ENCODE measurements at regions not wholly inside any gene's neighbourhood (a gene's known extent, or its start where the extent isn't known, plus 50 kb on each side); places are given as distances from the start of the nearest gene placed in this dataset.

- Histone ChIP-seq H3K79me2 (ENCODE audit: control insufficient read depth, insufficient read depth, low read length) (no peaks in the 10 kb centered on the region), H3K27me3 (ENCODE audit: control insufficient read depth, extremely low read depth, insufficient read depth, low read length) (no peaks in the 10 kb centered on the region), H3K27ac (ENCODE audit: control insufficient read depth, insufficient read depth, low read length) (no peak overlapping the region), H3K9me1 (ENCODE audit: control insufficient read depth, extremely low read depth, insufficient read depth, low read length) (no peaks in the 10 kb centered on the region), H3K9ac (ENCODE audit: control insufficient read depth, extremely low read depth, insufficient read depth, low read length) (no peak overlapping the region), H3K4me2 (ENCODE audit: control insufficient read depth, extremely low read depth, insufficient read depth, low read depth, low read length) (no peak overlapping the region), H2AFZ (ENCODE audit: control insufficient read depth, low read length) (no peak overlapping the region), H3K9me3 (ENCODE audit: control insufficient read depth, low read depth, low read length) (peaks cover 4% of the 10 kb centered on the region), H3K4me1 (ENCODE audit: control insufficient read depth, extremely low read depth, insufficient read depth, low read length) (peaks cover 5% of the 10 kb centered on the region), H3K36me3 (ENCODE audit: control insufficient read depth in 2 of 2, extremely low read depth in 1 of 2, insufficient read depth in 2 of 2, low read length in 2 of 2) (no peaks in the 10 kb centered on the region), H3K4me3 (ENCODE audit: control insufficient read depth in 2 of 3, extremely low read depth in 1 of 3, insufficient read depth in 2 of 3, low read depth in 1 of 3, low read length in 3 of 3) (no peak overlapping the region), H4K20me1 (ENCODE audit: control insufficient read depth, extremely low read depth, insufficient read depth, low read length) (no peaks in the 10 kb centered on the region)
- dilution Hi-C loops (cut with MboI; ENCODE audit: extremely low pct_ligation_motif_present, low sequenced_read_pairs), result no loop called here
- DNase-seq (ENCODE audit: low read depth, low spot score) (no peak), FAIRE-seq (no peak)
- TF ChIP-seq CTCF (optimal IDR thresholded peaks at IDR 0.05 in 1 of 3, IDR thresholded peaks at IDR 0.05 in 1 of 3, conservative IDR thresholded peaks at IDR 0.05 in 1 of 3; ENCODE audit: extremely low read depth in 1 of 3, insufficient read depth in 2 of 3, low read length in 3 of 3), result no peak
- TF ChIP-seq EZH2 (IDR thresholded peaks at IDR 0.05; ENCODE audit: low read length), result no peak
Measured at GRCh38 chr5:124240732-124241131, 505.7 kb downstream of the ZNF608 start.

GRCh38 chr5:124239572-124239971, 506.9 kb downstream of the ZNF608 start:
- no peak for TF ChIP-seq EZH2 (IDR thresholded peaks at IDR 0.05; ENCODE audit: low read length)
- H3K9ac ChIP-seq (ENCODE audit: control insufficient read depth, extremely low read depth, insufficient read depth, low read length), result no peak overlapping the region

GRCh38 chr5:124238350-124238749, 508.1 kb downstream of the ZNF608 start:
- Histone ChIP-seq H4K20me1 (ENCODE audit: control insufficient read depth, extremely low read depth, insufficient read depth, low read length) (no peaks in the 10 kb centered on the region), H3K9me1 (ENCODE audit: control insufficient read depth, extremely low read depth, insufficient read depth, low read length) (no peaks in the 10 kb centered on the region), H3K36me3 (ENCODE audit: control insufficient read depth in 2 of 2, extremely low read depth in 1 of 2, insufficient read depth in 2 of 2, low read length in 2 of 2) (no peaks in the 10 kb centered on the region), H3K9me3 (ENCODE audit: control insufficient read depth, low read depth, low read length) (peaks cover 4% of the 10 kb centered on the region), H3K4me3 (ENCODE audit: control insufficient read depth in 2 of 3, extremely low read depth in 1 of 3, insufficient read depth in 2 of 3, low read depth in 1 of 3, low read length in 3 of 3) (no peak overlapping the region), H2AFZ (ENCODE audit: control insufficient read depth, low read length) (no peak overlapping the region), H3K27me3 (ENCODE audit: control insufficient read depth, extremely low read depth, insufficient read depth, low read length) (no peaks in the 10 kb centered on the region), H3K4me2 (ENCODE audit: control insufficient read depth, extremely low read depth, insufficient read depth, low read depth, low read length) (no peak overlapping the region), H3K27ac (ENCODE audit: control insufficient read depth, insufficient read depth, low read length) (no peak overlapping the region), H3K4me1 (ENCODE audit: control insufficient read depth, extremely low read depth, insufficient read depth, low read length) (peaks cover 5% of the 10 kb centered on the region), H3K9ac (ENCODE audit: control insufficient read depth, extremely low read depth, insufficient read depth, low read length) (no peak overlapping the region), H3K79me2 (ENCODE audit: control insufficient read depth, insufficient read depth, low read length) (no peaks in the 10 kb centered on the region)
- dilution Hi-C loops (cut with MboI; ENCODE audit: extremely low pct_ligation_motif_present, low sequenced_read_pairs), result no loop called here
- no peak for TF ChIP-seq EZH2 (IDR thresholded peaks at IDR 0.05; ENCODE audit: low read length)
- TF ChIP-seq CTCF (optimal IDR thresholded peaks at IDR 0.05 in 1 of 3, IDR thresholded peaks at IDR 0.05 in 1 of 3, conservative IDR thresholded peaks at IDR 0.05 in 1 of 3; ENCODE audit: extremely low read depth in 1 of 3, insufficient read depth in 2 of 3, low read length in 3 of 3), result peak in 1 of 3 experiments; percentile 1
- DNase-seq (ENCODE audit: low read depth, low spot score) (no peak), FAIRE-seq (peak; percentile 73)

More at GRCh38 chr5:124239572-124239971, 506.9 kb downstream of the ZNF608 start:
- Histone ChIP-seq H3K36me3 (ENCODE audit: control insufficient read depth in 2 of 2, extremely low read depth in 1 of 2, insufficient read depth in 2 of 2, low read length in 2 of 2) (no peaks in the 10 kb centered on the region), H2AFZ (ENCODE audit: control insufficient read depth, low read length) (no peak overlapping the region), H3K27me3 (ENCODE audit: control insufficient read depth, extremely low read depth, insufficient read depth, low read length) (no peaks in the 10 kb centered on the region), H3K9me1 (ENCODE audit: control insufficient read depth, extremely low read depth, insufficient read depth, low read length) (no peaks in the 10 kb centered on the region), H3K4me3 (ENCODE audit: control insufficient read depth in 2 of 3, extremely low read depth in 1 of 3, insufficient read depth in 2 of 3, low read depth in 1 of 3, low read length in 3 of 3) (no peak overlapping the region), H3K4me1 (ENCODE audit: control insufficient read depth, extremely low read depth, insufficient read depth, low read length) (peaks cover 5% of the 10 kb centered on the region), H3K9me3 (ENCODE audit: control insufficient read depth, low read depth, low read length) (peaks cover 4% of the 10 kb centered on the region), H4K20me1 (ENCODE audit: control insufficient read depth, extremely low read depth, insufficient read depth, low read length) (no peaks in the 10 kb centered on the region), H3K27ac (ENCODE audit: control insufficient read depth, insufficient read depth, low read length) (no peak overlapping the region), H3K4me2 (ENCODE audit: control insufficient read depth, extremely low read depth, insufficient read depth, low read depth, low read length) (no peak overlapping the region), H3K79me2 (ENCODE audit: control insufficient read depth, insufficient read depth, low read length) (no peaks in the 10 kb centered on the region)
- no peak for DNase-seq (ENCODE audit: low read depth, low spot score)
- FAIRE-seq, result no peak
- dilution Hi-C loops (cut with MboI; ENCODE audit: extremely low pct_ligation_motif_present, low sequenced_read_pairs), result no loop called here

Data from keratinocyte (primary cell).